ENCODE measurements at regions not wholly inside any gene's neighbourhood (a gene's known extent, or its start where the extent isn't known, plus 50 kb on each side); places are given as distances from the start of the nearest gene placed in this dataset.

- TF ChIP-seq CTCF (IDR thresholded peaks at IDR 0.05) (no peak), POLR2AphosphoS5 (IDR thresholded peaks at IDR 0.05) (no peak), EP300 (IDR thresholded peaks at IDR 0.05) (no peak), POLR2A (IDR thresholded peaks at IDR 0.05) (no peak)
- no peaks in the 10 kb centered on the region for H3K27me3 ChIP-seq
- 82 to 84% methylated on average over 2 to 4 of the region's 4 CpGs for WGBS, 2 donors (ENCODE audit: low coverage in 1 of 2)
- H3K27ac ChIP-seq, result no peak overlapping the region
- peaks cover 0 to 17% (median 0%) of the 10 kb centered on the region in 3 donors for H3K9me3 ChIP-seq
- H3K4me3 ChIP-seq, result no peak overlapping the region
- no peaks in the 10 kb centered on the region for H3K36me3 ChIP-seq
- ATAC-seq, result no peak
- H3K4me1 ChIP-seq, result no peaks in the 10 kb centered on the region
Observed at GRCh38 chr6:167580619-167580911, 246.1 kb upstream of the AFDN start.

- no peaks in the 10 kb centered on the region for H3K36me3 ChIP-seq
- H3K9me3 ChIP-seq, result peaks cover 0 to 17% (median 0%) of the 10 kb centered on the region in 3 donors
- no peak overlapping the region for H3K4me3 ChIP-seq
- no peaks in the 10 kb centered on the region for H3K4me1 ChIP-seq
- no peak for TF ChIP-seq CTCF (IDR thresholded peaks at IDR 0.05)
- TF ChIP-seq EP300 (IDR thresholded peaks at IDR 0.05), result no peak
- no peak for TF ChIP-seq POLR2AphosphoS5 (IDR thresholded peaks at IDR 0.05)
- no peak for TF ChIP-seq POLR2A (IDR thresholded peaks at IDR 0.05)
- H3K27ac ChIP-seq, result no peak overlapping the region
- H3K27me3 ChIP-seq, result no peaks in the 10 kb centered on the region
- no peak for ATAC-seq
- WGBS, 2 donors (ENCODE audit: low coverage in 1 of 2), result 67 to 93% methylated on average over 1 to 3 of the region's 6 CpGs
Observed at GRCh38 chr6:167581637-167582036, 245.1 kb upstream of the AFDN start.

GRCh38 chr6:167583412-167583811 is 243.3 kb upstream of the AFDN start:
- WGBS, 2 donors (ENCODE audit: low coverage in 1 of 2), result 80 to 94% methylated on average over 2 of the region's 2 CpGs
- peaks cover 0 to 17% (median 0%) of the 10 kb centered on the region in 3 donors for H3K9me3 ChIP-seq
- no peaks in the 10 kb centered on the region for H3K36me3 ChIP-seq
- no peak overlapping the region for H3K27ac ChIP-seq
- no peaks in the 10 kb centered on the region for H3K27me3 ChIP-seq
- no peak overlapping the region for H3K4me3 ChIP-seq
- no peak for ATAC-seq
- TF ChIP-seq POLR2A (IDR thresholded peaks at IDR 0.05), result no peak
- no peak for TF ChIP-seq EP300 (IDR thresholded peaks at IDR 0.05)
- no peak for TF ChIP-seq CTCF (IDR thresholded peaks at IDR 0.05)
- TF ChIP-seq POLR2AphosphoS5 (IDR thresholded peaks at IDR 0.05), result no peak
- H3K4me1 ChIP-seq, result no peaks in the 10 kb centered on the region

GRCh38 chr6:167588181-167588919 is 238.4 kb upstream of the AFDN start:
- Histone ChIP-seq H3K4me1 (no peaks in the 10 kb centered on the region), H3K9me3 (peaks cover 0 to 9% (median 0%) of the 10 kb centered on the region in 3 donors), H3K4me3 (no peak overlapping the region), H3K27ac (no peak overlapping the region), H3K27me3 (no peaks in the 10 kb centered on the region), H3K36me3 (no peaks in the 10 kb centered on the region)
- 48 to 78% methylated on average over 7 to 12 of the region's 20 CpGs for WGBS, 2 donors (ENCODE audit: low coverage in 1 of 2)
- TF ChIP-seq EP300 (IDR thresholded peaks at IDR 0.05) (no peak), POLR2AphosphoS5 (IDR thresholded peaks at IDR 0.05) (no peak), CTCF (IDR thresholded peaks at IDR 0.05) (no peak), POLR2A (IDR thresholded peaks at IDR 0.05) (no peak)
- no peak for ATAC-seq

- WGBS, 2 donors (ENCODE audit: low coverage in 1 of 2), result 94% methylated on average over 6 of the region's 18 CpGs; no CpG with 5 or more reads in 1 of the 2 donors
- H3K4me3 ChIP-seq, result no peak overlapping the region
- no peak overlapping the region for H3K27ac ChIP-seq
- H3K27me3 ChIP-seq, result no peaks in the 10 kb centered on the region
- peaks cover 0 to 3% (median 0%) of the 10 kb centered on the region in 3 donors for H3K9me3 ChIP-seq
- TF ChIP-seq POLR2A (IDR thresholded peaks at IDR 0.05) (no peak), EP300 (IDR thresholded peaks at IDR 0.05) (no peak), POLR2AphosphoS5 (IDR thresholded peaks at IDR 0.05) (no peak), CTCF (IDR thresholded peaks at IDR 0.05) (no peak)
- peak; percentile 22 for ATAC-seq
- no peaks in the 10 kb centered on the region for H3K4me1 ChIP-seq
- H3K36me3 ChIP-seq, result no peaks in the 10 kb centered on the region
Observed at GRCh38 chr6:167588920-167589614, 237.6 kb upstream of the AFDN start.
